SK-N-SH treated with all-trans-retinoic acid at 6 μM for 48 hours (cell line): ENCODE measurements at regions not wholly inside any gene's neighbourhood (a gene's known extent, or its start where the extent isn't known, plus 50 kb on each side); places are given as distances from the start of the nearest gene placed in this dataset.

Source experiments
- ARNTL ChIP-seq: fragments of 450-650 bp; formaldehyde crosslinking; IDR thresholded peaks from 2 replicates; pipeline ENCODE4 v1.5.0; 2020; ENCODE audit warnings: low read depth, mild to moderate bottlenecking, moderate library complexity, borderline replicate concordance
- BACH2 ChIP-seq: fragments of 250-450 bp; sonication (Bioruptor Pico); IDR thresholded peaks from 2 replicates; pipeline ENCODE4 v1.9.0; 2021; ENCODE audit warnings: mild to moderate bottlenecking, borderline replicate concordance
- ISL1 ChIP-seq: fragments of 250-450 bp; sonication (Bioruptor Pico); IDR thresholded peaks from 2 replicates; pipeline ENCODE4 v2.1.2; 2022; ENCODE audit warnings: mild to moderate bottlenecking, moderate library complexity
- OSR1 ChIP-seq: fragments of 250-450 bp; sonication (Bioruptor Pico); IDR thresholded peaks from 2 replicates; pipeline ENCODE4 v1.8.0; 2022; ENCODE audit warnings: moderate library complexity, mild to moderate bottlenecking, inconsistent platforms
- RARB ChIP-seq: fragments of 250-450 bp; sonication (Bioruptor Pico); IDR thresholded peaks from 2 replicates; pipeline ENCODE4 v1.8.0; 2021; ENCODE audit warnings: mild to moderate bottlenecking, moderate library complexity
- ZNF70 ChIP-seq: fragments of 450-650 bp; formaldehyde crosslinking; IDR thresholded peaks from 2 replicates; pipeline ENCODE4 v1.5.0; 2020; ENCODE audit warnings: mild to moderate bottlenecking, moderate library complexity
- TF ChIP-seq, protein P1 (sequence below): fragments of 250-450 bp; sonication (Bioruptor Pico); IDR thresholded peaks from 2 replicates; pipeline ENCODE4 v1.5.1; 2021; ENCODE audit warnings: mild to moderate bottlenecking, moderate library complexity
- TF ChIP-seq, protein P2 (sequence below): fragments of 250-450 bp; sonication (Bioruptor Pico); IDR thresholded peaks from 2 replicates; pipeline ENCODE4 v1.5.0; 2020; ENCODE audit warnings: mild to moderate bottlenecking, moderate library complexity

DNA sequence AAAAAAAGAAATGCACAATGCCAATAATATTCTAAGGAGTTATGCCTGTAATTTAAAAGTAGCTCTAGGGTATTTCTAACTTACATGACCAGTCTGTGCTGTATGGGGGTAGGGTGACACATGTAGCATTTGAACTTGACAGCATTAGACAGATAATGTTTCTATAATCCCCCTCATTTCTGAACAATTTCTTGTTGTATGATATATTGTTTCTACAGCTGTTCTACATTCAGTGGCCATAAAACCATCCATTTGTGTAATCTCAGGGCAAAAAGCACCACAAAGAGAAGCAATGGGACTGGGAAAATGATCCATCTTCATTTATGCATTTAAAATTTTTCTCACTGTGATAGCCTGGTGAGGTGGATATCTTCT, 767.8 kb downstream of the TFAP2A start:
- no peak for TF ChIP-seq RARB (CRISPR knock-in tag)
- TF ChIP-seq, protein P1, sequence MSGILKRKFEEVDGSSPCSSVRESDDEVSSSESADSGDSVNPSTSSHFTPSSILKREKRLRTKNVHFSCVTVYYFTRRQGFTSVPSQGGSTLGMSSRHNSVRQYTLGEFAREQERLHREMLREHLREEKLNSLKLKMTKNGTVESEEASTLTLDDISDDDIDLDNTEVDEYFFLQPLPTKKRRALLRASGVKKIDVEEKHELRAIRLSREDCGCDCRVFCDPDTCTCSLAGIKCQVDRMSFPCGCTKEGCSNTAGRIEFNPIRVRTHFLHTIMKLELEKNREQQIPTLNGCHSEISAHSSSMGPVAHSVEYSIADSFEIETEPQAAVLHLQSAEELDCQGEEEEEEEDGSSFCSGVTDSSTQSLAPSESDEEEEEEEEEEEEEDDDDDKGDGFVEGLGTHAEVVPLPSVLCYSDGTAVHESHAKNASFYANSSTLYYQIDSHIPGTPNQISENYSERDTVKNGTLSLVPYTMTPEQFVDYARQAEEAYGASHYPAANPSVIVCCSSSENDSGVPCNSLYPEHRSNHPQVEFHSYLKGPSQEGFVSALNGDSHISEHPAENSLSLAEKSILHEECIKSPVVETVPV (CRISPR knock-in tag), result no peak
- no peak for TF ChIP-seq ZNF70
- TF ChIP-seq, protein P2, sequence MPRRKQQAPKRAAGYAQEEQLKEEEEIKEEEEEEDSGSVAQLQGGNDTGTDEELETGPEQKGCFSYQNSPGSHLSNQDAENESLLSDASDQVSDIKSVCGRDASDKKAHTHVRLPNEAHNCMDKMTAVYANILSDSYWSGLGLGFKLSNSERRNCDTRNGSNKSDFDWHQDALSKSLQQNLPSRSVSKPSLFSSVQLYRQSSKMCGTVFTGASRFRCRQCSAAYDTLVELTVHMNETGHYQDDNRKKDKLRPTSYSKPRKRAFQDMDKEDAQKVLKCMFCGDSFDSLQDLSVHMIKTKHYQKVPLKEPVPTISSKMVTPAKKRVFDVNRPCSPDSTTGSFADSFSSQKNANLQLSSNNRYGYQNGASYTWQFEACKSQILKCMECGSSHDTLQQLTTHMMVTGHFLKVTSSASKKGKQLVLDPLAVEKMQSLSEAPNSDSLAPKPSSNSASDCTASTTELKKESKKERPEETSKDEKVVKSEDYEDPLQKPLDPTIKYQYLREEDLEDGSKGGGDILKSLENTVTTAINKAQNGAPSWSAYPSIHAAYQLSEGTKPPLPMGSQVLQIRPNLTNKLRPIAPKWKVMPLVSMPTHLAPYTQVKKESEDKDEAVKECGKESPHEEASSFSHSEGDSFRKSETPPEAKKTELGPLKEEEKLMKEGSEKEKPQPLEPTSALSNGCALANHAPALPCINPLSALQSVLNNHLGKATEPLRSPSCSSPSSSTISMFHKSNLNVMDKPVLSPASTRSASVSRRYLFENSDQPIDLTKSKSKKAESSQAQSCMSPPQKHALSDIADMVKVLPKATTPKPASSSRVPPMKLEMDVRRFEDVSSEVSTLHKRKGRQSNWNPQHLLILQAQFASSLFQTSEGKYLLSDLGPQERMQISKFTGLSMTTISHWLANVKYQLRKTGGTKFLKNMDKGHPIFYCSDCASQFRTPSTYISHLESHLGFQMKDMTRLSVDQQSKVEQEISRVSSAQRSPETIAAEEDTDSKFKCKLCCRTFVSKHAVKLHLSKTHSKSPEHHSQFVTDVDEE (CRISPR knock-in tag), result no peak
- no peak for TF ChIP-seq ARNTL (CRISPR knock-in tag)
- TF ChIP-seq OSR1, result no peak
- no peak for TF ChIP-seq BACH2 (CRISPR knock-in tag)
- TF ChIP-seq ISL1 (CRISPR knock-in tag), result no peak
